SK-N-SH treated with all-trans-retinoic acid at 6 μM for 48 hours (cell line): ENCODE measurements at regions not wholly inside any gene's neighbourhood (a gene's known extent, or its start where the extent isn't known, plus 50 kb on each side); places are given as distances from the start of the nearest gene placed in this dataset.

Experiments
- BACH2 ChIP-seq: fragments of 250-450 bp; sonication (Bioruptor Pico); IDR thresholded peaks from 2 replicates; pipeline ENCODE4 v1.9.0; 2021; ENCODE audit warnings: mild to moderate bottlenecking, borderline replicate concordance
- CREB5 ChIP-seq: fragments of 250-450 bp; sonication (Bioruptor Pico); IDR thresholded peaks from 2 replicates; pipeline ENCODE4 v1.5.1; 2020; ENCODE audit warnings: low read depth, mild to moderate bottlenecking, moderate library complexity
- CSDC2 ChIP-seq: fragments of 250-450 bp; sonication (Bioruptor Pico); IDR thresholded peaks from 2 replicates; pipeline ENCODE4 v1.5.0; 2020; ENCODE audit warnings: mild to moderate bottlenecking, moderate library complexity
- ZC3H10 ChIP-seq: fragments of 250-450 bp; sonication (Bioruptor Pico); IDR thresholded peaks from 2 replicates; pipeline ENCODE4 v1.5.1; 2021; ENCODE audit warnings: mild to moderate bottlenecking, moderate library complexity
- ZFP30 ChIP-seq: fragments of 450-650 bp; formaldehyde crosslinking; IDR thresholded peaks from 2 replicates; pipeline ENCODE4 v1.5.0; 2022; ENCODE audit warnings: mild to moderate bottlenecking, moderate library complexity
- TF ChIP-seq, protein P1 (sequence below): fragments of 250-450 bp; sonication (Bioruptor Pico); IDR thresholded peaks from 2 replicates; pipeline ENCODE4 v1.8.0; 2020; ENCODE audit warnings: mild to moderate bottlenecking, moderate library complexity, borderline replicate concordance

DNA sequence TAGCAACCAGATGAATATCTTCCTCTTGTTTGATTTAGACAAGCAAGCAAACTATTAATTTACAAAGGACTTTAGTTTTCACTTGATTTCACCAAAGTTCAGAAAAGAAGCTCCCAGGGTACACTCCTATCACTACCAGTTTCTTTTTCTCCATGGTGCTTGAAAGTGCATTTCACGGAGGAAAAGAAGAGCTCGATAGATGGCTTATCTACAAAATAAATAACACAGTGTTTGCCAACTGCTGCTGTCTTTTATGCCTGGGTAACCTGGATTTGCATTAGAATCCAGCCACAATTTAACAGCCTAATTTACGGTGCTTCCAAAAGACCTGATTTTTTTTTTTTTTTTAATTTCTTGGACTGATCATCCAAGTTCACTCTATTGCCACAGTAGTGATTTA lies 275.7 kb downstream of the GPR37 start:
- TF ChIP-seq, protein P1, sequence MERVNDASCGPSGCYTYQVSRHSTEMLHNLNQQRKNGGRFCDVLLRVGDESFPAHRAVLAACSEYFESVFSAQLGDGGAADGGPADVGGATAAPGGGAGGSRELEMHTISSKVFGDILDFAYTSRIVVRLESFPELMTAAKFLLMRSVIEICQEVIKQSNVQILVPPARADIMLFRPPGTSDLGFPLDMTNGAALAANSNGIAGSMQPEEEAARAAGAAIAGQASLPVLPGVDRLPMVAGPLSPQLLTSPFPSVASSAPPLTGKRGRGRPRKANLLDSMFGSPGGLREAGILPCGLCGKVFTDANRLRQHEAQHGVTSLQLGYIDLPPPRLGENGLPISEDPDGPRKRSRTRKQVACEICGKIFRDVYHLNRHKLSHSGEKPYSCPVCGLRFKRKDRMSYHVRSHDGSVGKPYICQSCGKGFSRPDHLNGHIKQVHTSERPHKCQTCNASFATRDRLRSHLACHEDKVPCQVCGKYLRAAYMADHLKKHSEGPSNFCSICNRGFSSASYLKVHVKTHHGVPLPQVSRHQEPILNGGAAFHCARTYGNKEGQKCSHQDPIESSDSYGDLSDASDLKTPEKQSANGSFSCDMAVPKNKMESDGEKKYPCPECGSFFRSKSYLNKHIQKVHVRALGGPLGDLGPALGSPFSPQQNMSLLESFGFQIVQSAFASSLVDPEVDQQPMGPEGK = no peak
- TF ChIP-seq CSDC2 (CRISPR knock-in tag) (no peak), ZC3H10 (CRISPR knock-in tag) (no peak), BACH2 (CRISPR knock-in tag) (no peak), ZFP30 (CRISPR knock-in tag) (no peak), CREB5 (CRISPR knock-in tag) (no peak)
